ENCODE measurements at regions not wholly inside any gene's neighbourhood (a gene's known extent, or its start where the extent isn't known, plus 50 kb on each side); places are given as distances from the start of the nearest gene placed in this dataset.
"Not testable (repeated sequence)": the region's sequence is repeated elsewhere in the genome, so short reads cannot be mapped to it uniquely, and the experiment has no call there.

- DNase-seq (ENCODE audit: low read depth), result peak; percentile 92
Observed at GRCh38 chr1:8169364-8170058, 143.4 kb upstream of the ERRFI1 start.

DNA sequence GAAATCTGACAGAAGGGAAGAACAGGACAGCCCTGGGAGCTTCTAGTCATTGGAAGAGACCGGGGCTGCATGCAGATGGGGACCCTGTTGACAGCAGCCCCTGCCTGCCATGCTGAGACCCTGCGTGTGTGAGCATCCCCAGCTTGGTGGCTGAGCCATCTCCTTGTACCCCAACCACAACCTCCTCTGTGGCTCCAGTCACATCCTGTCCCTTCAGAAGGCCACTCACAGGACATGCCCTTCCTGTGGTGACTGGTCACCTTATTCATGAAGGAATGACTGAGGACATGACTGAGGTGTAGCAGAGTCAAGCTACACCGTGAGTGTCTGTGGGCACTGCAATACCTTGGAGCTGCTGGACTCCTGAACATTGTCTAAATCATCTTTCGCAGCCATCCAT, 141.8 kb upstream of the ERRFI1 start:
- DNase-seq (ENCODE audit: low read depth), result no peak

DNA sequence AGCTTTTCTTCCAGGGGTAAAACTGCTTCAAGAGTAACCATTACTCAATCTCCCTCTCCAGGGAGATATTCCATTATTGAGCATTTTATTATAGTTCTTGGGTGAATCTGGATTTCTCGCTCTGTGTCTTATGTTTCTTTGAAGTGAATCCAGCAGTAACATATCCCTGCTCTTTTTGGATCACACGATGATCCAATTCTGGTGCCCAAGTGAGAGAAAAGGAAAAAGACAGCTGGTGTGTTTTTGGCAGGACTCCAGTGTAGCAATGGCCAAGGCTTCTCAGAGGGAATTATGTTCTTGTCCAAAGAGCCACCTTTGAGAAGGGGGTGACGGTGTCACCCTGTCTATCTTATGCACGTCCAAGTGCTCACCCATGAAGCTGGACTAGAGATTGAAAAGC, 140.3 kb upstream of the ERRFI1 start:
- no peak for DNase-seq (ENCODE audit: low read depth)

GRCh38 chr1:8165595-8166360, 139.7 kb upstream of the ERRFI1 start:
- no peak for DNase-seq (ENCODE audit: low read depth)

GRCh38 chr1:8164670-8165069, 138.6 kb upstream of the ERRFI1 start:
- DNase-seq (ENCODE audit: low read depth), result no peak

DNA sequence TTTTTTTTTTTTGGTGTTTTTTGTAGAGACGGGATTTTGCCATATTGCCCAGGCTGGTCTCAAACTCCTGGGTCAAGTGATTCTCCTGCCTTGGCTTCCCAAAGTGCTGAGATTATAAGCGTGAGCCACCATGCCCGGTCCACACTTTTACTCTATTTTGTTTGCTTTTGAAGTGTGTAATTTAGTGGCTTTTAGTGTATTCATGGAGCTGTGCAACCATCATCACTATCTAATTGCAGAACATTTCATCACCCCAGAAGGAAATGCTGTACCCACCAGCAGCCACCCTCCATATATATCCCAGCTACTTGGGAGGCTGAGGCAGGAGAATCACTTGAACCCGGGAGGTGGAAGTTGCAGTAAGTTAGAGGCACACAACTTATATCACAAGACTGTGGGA, 136.9 kb upstream of the ERRFI1 start:
- no peak for DNase-seq (ENCODE audit: low read depth)

DNA sequence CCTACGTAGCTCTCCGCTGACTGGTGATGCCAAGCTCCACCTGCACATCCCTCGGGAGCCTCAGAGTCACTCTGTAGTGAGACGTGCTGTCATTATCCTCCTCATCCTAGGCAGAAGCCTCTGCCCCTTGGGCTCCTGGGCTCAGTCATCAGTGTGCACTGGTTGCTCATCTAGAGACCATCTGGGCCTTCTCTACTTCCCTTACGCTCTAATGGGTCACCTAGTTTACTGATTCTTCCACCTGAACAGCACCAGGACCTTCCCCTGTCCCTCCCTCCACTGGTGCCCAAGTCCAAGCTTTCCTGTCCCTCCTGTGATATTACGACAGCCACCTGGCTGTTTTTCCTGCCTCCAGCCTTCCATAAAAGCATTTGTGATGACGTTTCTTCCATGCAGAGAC, 136.1 kb upstream of the ERRFI1 start:
- DNase-seq (ENCODE audit: low read depth), result no peak

- DNase-seq (ENCODE audit: low read depth), result no peak
Observed at GRCh38 chr1:8161546-8162105, 135.5 kb upstream of the ERRFI1 start.

DNA sequence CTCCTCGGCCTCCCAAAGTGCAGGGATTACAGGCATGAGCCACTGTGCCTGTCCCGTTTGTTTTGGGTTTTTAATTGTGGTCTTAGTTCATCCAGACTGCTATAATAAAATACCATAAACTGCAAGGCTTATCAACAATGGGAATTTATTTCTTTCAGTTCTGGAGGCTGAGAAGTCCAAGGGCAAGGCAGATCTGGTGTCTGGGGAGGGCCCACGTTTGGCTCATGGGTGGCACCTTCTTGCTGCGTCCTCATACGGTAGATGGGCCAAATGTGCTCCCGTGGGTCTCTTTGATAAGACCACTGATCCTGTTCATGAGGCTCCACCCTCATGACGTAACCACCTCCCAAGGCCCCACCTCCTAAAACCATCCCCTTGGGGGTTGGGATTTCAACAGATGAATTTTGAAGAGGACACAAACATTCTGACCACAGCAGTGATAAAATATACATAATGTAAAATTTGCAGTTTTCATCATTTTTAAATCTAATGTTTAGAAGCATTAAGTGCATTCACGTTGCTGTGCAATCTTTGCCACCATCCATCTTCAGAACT, 133.4 kb upstream of the ERRFI1 start:
- no peak for DNase-seq (ENCODE audit: low read depth)

- no peak for DNase-seq (ENCODE audit: low read depth)
Observed at GRCh38 chr1:8158995-8159394, 132.9 kb upstream of the ERRFI1 start.

DNA sequence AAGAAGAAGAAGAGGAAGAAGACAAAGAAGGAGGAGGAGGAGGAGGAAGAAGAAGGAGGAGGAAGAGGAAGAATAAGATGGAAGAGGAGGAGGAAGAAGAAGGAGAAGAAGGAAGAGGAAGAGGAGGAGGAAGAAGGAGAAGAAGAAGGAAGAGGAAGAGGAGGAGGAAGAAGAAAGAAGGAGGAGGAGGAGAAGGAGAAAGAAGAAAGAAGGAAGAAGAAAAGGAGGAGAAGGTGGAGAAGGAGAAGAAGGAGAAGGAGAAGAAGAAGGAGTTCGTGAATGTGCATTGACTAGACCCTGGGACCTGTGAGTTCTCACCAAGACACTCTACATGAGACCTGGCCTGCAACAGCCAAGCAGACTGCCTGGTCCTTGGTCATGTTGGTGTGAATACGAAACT, 131.7 kb upstream of the ERRFI1 start:
- DNase-seq (ENCODE audit: low read depth), result no peak

- no peak for DNase-seq (ENCODE audit: low read depth)
Observed at GRCh38 chr1:8155528-8156186, 129.5 kb upstream of the ERRFI1 start.

- DNase-seq (ENCODE audit: low read depth), result no peak
Observed at GRCh38 chr1:8154621-8155052, 128.5 kb upstream of the ERRFI1 start.

DNA sequence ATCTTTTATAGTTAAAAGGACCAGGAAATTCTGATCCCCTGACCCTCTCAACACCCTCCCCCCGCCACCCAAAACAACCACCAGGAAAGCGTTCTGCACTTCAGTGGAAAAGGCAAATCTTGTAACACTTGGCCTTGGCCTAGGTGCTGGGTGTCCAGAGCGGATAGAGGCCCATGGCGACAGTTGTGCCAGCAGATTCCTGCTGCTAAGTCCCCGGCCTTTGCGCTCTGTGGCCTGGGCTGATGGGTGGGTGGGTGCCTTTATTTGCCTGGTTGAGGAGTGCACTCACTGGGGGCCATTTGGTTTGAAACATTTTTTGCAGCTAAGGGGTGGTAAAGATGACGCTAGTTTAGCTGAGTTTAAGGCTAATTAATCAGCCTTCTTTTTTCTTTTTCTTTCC, 127.9 kb upstream of the ERRFI1 start:
- no peak for DNase-seq (ENCODE audit: low read depth)

DNA sequence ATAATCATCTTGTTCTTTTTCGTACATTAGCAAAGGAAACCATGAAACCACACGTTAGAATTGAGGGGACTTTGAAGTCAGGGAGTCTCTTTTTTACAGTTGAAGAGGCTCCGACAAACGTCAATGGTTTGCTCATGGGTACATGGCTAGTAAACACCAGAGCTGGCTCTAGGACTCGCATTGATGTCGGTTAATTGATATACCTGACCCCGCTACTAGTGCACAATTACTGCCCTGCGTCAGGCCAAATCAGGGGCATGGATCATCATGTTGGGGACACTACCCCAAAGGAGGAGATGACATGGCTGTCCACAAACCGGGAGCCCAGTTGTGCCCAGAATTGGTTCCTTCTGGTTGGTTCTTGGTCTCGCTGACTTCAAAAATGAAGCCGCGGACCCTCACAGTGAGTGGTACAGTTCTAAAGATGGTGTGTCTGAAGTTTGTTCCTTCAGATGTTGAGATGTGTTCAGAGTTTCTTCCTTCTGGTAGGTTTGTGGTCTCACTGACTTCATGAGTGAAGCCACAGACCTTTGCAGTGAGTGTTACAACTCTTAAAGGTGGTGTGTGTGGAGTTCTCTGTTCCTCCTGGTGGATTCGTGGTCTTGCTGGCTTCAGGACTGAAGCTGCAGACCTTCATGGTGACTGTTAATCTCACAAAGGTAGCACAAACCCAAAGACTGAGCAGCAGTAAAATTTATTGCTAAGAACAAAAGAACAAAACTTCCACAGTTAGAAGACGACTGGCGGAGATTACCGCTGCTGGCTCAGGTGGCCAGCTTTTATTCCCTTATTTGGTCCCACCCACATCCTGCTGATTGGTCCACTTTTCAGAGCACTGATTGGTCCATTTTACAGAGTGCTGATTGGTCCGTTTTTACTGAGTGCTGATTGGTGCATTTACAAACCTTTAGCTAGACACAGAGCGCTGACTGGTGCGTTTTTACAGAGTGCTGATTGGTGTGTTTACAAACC, 126.9 kb upstream of the ERRFI1 start:
- DNase-seq (ENCODE audit: low read depth), result no peak

DNA sequence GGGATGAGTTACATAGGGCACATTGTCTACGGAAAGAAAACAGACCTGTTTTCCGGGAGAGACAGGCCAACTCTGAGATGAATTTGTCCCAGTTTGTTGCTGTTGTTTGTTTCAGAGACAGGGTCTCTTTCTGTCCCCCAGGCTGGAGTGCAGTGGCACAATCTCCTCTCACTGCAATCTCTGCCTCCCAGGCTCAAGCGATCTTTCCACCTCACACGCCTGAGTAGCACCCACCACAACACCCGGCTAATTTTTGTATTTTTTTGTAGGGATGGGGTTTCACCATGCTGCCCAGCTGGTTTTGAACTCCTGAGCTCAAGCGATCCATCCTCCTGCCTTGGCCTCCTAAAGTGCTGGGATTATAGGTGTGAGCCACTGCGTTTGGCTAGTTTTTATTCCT, 125.5 kb upstream of the ERRFI1 start:
- DNase-seq (ENCODE audit: low read depth), result no peak

DNA sequence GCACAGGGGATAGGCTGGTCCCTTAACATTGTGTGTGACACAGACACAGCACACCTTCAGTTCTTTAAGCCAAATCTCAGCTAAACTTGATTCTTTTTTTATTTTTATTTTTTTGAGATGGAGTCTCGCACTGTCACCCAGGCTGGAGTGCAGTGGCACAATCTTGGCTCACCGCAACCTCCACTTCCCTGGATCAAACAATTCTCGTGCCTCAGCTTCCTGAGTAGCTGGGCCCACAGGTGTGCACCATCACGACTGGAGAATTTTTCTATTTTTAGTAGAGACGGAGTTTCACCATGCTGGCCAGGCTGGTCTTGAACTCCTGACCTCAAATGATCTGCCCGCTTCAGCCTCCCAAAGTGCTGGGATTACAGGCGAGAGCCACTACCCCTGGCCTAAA, 123.6 kb upstream of the ERRFI1 start:
- not testable (repeated sequence) for DNase-seq (ENCODE audit: low read depth)

- no peak for DNase-seq (ENCODE audit: low read depth)
Observed at GRCh38 chr1:8147956-8148355, 121.8 kb upstream of the ERRFI1 start.

DNA sequence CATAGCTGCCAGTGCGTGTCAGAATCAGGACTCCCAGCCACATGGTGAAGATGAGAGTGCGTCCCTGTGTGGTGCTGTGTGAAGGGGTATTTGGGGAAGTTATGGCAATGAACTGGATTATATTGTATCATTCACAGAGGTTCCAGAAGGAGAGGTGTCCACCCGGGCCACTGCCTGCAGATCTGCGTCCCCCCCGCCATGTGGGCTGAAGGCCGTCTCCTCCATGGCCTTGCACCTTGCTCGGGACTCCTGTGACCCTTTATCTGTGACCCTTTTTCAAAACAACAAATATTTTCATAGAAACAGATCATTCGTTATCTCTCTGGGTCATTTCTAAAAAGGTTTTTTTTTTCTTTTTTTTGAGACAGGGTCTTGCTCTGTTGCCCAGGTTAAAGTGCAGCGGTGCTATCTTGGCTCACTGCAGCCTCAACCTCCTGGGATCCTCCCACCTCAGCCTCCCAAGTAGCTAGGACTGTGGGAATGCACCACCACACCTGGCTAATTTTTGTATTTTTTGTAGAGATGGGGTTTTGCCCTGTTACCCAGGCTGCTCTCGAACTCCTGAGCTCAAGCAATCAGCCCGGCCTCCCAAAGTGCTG, 120.2 kb upstream of the ERRFI1 start:
- DNase-seq (ENCODE audit: low read depth), result no peak

DNA sequence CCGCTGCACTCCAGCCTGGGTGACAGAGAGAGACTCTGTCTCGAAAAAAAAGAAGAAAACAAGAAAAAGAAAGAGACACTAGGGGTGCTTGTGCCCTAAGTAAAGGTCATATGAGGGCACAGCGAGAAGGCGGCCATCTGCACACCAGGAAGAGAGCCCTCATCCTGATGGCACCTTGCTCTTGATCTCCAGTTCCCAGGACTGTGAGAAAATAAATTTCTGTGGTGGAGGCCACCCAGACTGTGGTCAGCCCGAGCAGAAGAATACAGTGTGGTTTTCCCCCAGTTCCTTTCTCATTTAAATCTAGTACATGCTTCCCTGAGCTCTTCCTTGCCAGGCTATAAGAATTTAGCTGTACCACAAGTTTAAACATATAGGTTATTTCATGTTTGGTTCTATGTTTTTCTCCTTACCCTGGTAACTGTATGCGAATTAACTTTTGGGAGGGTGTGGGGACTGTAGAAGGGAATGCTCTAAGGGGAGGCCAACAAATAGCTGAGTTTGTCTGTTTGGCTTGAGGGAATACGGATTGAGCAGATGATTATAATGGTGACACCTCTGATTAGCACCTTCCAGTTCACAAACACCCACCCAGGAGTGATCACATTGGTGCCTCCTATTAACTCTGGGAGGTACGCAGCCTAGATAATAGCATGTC, 119.6 kb upstream of the ERRFI1 start:
- no peak for DNase-seq (ENCODE audit: low read depth)
